HFFc6 (cell line): ENCODE measurements at regions not wholly inside any gene's neighbourhood (a gene's known extent, or its start where the extent isn't known, plus 50 kb on each side); places are given as distances from the start of the nearest gene placed in this dataset.

ENCODE experiments used
- DNase-seq: peaks from one replicate; pipeline ENCODE4 v3.0.0-alpha.2; 2018
- H3K27ac Mint-ChIP-seq: 2 replicates; pipeline ENCODE4 v1.8.0; 2020; ENCODE audit warnings: mild to moderate bottlenecking, mixed read lengths
- H3K27me3 Mint-ChIP-seq: 2 replicates; pipeline ENCODE4 v1.8.0; 2021; ENCODE audit warnings: mild to moderate bottlenecking, moderate library complexity, mixed read lengths; ENCODE audit not compliant: insufficient read depth
- H3K36me3 Mint-ChIP-seq: 2 replicates; pipeline ENCODE4 v1.8.0; 2021; ENCODE audit warnings: low read depth, mixed read lengths
- H3K4me1 Mint-ChIP-seq: 2 replicates; pipeline ENCODE4 v1.8.0; 2020; ENCODE audit warnings: low read depth, mixed read lengths
- H3K4me3 Mint-ChIP-seq: 2 replicates; pipeline ENCODE4 v1.8.0; 2020; ENCODE audit warnings: mild to moderate bottlenecking, moderate library complexity, mixed read lengths
- H3K9me3 Mint-ChIP-seq: 2 replicates; pipeline ENCODE4 v1.8.0; 2020; ENCODE audit warnings: mild to moderate bottlenecking, mixed read lengths
- CTCF ChIP-seq: fragments of 200-600 bp; sonication (generic); IDR thresholded peaks from 2 replicates; pipeline ENCODE4 v1.5.0; 2021; ENCODE audit warnings: antibody characterized with exemption, mild to moderate bottlenecking

- H3K36me3 Mint-ChIP-seq: no peaks in the 10 kb centered on the region
- TF ChIP-seq CTCF: no peak
- DNase-seq: no peak
- no peak overlapping the region for H3K27ac Mint-ChIP-seq
- H3K9me3 Mint-ChIP-seq: no peaks in the 10 kb centered on the region
- peaks cover 8% of the 10 kb centered on the region for H3K27me3 Mint-ChIP-seq
- no peaks in the 10 kb centered on the region for H3K4me1 Mint-ChIP-seq
- no peak overlapping the region for H3K4me3 Mint-ChIP-seq
These were observed 140.3 kb downstream of the CCT6B start for GRCh38 chr17:34820922-34821321.

GRCh38 chr17:34820248-34820801 lies 140.9 kb downstream of the CCT6B start:
- DNase-seq: no peak
- peaks cover 10% of the 10 kb centered on the region for H3K27me3 Mint-ChIP-seq
- no peak overlapping the region for H3K27ac Mint-ChIP-seq
- TF ChIP-seq CTCF: no peak
- H3K4me3 Mint-ChIP-seq: peak overlapping the region; percentile 48
- H3K36me3 Mint-ChIP-seq: no peaks in the 10 kb centered on the region
- no peaks in the 10 kb centered on the region for H3K4me1 Mint-ChIP-seq
- no peaks in the 10 kb centered on the region for H3K9me3 Mint-ChIP-seq

- Mint-ChIP-seq H3K27ac (no peak overlapping the region), H3K36me3 (no peaks in the 10 kb centered on the region), H3K4me3 (no peak overlapping the region), H3K9me3 (peaks cover 11% of the 10 kb centered on the region), H3K4me1 (no peaks in the 10 kb centered on the region), H3K27me3 (peaks cover 10% of the 10 kb centered on the region)
- DNase-seq: no peak
- no peak for TF ChIP-seq CTCF
These were observed 143.8 kb downstream of the CCT6B start for GRCh38 chr17:34817252-34818035.

GRCh38 chr17:34816848-34817247 lies 144.4 kb downstream of the CCT6B start:
- Mint-ChIP-seq H3K27me3 (peaks cover 10% of the 10 kb centered on the region), H3K4me1 (no peaks in the 10 kb centered on the region), H3K9me3 (peaks cover 11% of the 10 kb centered on the region), H3K4me3 (no peak overlapping the region), H3K36me3 (no peaks in the 10 kb centered on the region), H3K27ac (no peak overlapping the region)
- no peak for TF ChIP-seq CTCF
- DNase-seq: no peak

GRCh38 chr17:34813290-34813689 lies 148.0 kb downstream of the CCT6B start:
- no peak overlapping the region for H3K27ac Mint-ChIP-seq
- no peak for TF ChIP-seq CTCF
- no peaks in the 10 kb centered on the region for H3K4me1 Mint-ChIP-seq

More at GRCh38 chr17:34813290-34813689, 148.0 kb downstream of the CCT6B start:
- Mint-ChIP-seq H3K4me3 (no peak overlapping the region), H3K36me3 (no peaks in the 10 kb centered on the region), H3K27me3 (peaks cover 7% of the 10 kb centered on the region), H3K9me3 (peaks cover 18% of the 10 kb centered on the region)
- DNase-seq: no peak
